Fibroblast of pulmonary artery (primary cell): ENCODE measurements at regions not wholly inside any gene's neighbourhood (a gene's known extent, or its start where the extent isn't known, plus 50 kb on each side); places are given as distances from the start of the nearest gene placed in this dataset.

Experiments used
- DNase-seq: peaks from one replicate; pipeline ENCODE4 v3.0.0-alpha.2; 2010; ENCODE audit warnings: low read depth
- H3K4me3 ChIP-seq: replicated peaks from 2 replicates; pipeline ENCODE4 v1.5.1; 2011; ENCODE audit warnings: low read depth, mild to moderate bottlenecking, control low read depth, low read length, moderate library complexity
- TF ChIP-seq, protein P1 (sequence below): IDR thresholded peaks from 2 replicates; pipeline ENCODE4 v1.5.1; 2011; ENCODE audit warnings: mild to moderate bottlenecking, control low read depth, low read length, inconsistent platforms; ENCODE audit errors: missing control alignments

DNA sequence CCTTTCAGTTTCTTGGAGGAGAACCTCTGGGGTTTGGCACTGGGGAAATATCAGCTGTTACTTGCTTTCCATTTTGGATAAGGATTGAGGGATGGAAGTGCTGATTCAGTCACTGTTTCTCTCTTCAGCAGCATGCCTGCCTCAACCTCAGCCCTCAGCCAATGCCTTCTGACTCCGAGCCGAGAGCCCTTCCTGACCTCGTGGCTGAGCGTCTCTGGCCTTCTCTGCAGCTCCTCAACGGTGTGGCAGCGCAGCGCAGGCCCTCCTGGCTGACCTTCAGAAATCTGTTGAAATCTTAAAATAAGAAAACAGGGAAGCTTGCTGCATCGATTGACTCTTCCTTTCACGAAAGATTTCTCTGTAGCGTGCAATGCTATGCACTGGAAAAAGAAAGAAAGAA is 434.3 kb upstream of the FAT1 start:
- TF ChIP-seq, protein P1, sequence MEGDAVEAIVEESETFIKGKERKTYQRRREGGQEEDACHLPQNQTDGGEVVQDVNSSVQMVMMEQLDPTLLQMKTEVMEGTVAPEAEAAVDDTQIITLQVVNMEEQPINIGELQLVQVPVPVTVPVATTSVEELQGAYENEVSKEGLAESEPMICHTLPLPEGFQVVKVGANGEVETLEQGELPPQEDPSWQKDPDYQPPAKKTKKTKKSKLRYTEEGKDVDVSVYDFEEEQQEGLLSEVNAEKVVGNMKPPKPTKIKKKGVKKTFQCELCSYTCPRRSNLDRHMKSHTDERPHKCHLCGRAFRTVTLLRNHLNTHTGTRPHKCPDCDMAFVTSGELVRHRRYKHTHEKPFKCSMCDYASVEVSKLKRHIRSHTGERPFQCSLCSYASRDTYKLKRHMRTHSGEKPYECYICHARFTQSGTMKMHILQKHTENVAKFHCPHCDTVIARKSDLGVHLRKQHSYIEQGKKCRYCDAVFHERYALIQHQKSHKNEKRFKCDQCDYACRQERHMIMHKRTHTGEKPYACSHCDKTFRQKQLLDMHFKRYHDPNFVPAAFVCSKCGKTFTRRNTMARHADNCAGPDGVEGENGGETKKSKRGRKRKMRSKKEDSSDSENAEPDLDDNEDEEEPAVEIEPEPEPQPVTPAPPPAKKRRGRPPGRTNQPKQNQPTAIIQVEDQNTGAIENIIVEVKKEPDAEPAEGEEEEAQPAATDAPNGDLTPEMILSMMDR = no peak
- H3K4me3 ChIP-seq = no peak overlapping the region
- DNase-seq = no peak

DNA sequence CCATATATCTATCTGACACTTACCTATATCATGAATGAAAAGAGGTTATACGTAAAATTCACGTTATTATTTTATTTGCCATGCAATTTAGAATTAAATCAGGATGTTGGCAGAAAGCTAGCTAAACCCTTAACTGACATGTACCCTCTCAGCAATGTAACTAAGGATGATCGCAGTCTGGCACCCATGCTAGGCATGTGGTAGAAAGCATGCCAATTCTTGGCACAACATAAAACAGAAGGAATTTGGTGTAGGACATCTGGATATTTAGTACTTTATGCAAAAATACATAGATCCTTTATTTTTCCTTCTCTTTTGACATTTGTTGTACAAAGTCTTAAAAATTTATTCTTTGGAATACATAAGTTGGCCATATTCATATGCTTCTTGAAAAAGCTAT is 436.8 kb upstream of the FAT1 start:
- H3K4me3 ChIP-seq = no peak overlapping the region
- TF ChIP-seq, protein P1 = no peak
- DNase-seq = no peak

DNA sequence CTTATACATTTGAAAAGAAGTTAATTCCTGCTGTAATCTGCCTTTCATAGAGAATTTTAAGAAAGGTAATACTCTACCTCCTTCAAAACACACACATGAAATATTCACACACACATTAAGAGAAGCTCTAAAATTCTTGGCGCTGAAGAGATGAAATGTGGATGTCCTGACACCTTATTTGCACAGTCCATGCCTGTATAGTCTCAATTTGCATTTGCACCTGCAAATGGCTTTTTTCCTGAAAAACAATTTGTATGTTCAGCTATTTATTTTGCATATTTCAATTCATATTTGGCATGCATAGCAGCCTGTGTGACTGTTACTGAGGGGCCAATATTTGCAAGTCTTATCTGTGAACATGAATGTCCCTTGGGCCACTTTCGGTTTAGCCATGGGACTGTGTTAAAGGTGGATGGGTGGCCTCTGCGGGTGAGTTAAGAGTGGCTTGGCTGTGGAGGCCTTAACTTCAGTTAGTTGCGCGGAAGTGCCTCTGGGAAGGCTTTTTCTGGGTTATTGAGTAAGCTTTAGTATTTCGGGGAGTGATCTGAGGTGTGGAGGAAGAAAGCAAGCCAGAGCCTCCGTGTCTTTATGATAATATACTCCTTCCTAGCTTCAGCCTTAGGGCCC is 443.3 kb upstream of the FAT1 start:
- TF ChIP-seq, protein P1 = no peak
- H3K4me3 ChIP-seq = no peak overlapping the region
- no peak for DNase-seq

DNA sequence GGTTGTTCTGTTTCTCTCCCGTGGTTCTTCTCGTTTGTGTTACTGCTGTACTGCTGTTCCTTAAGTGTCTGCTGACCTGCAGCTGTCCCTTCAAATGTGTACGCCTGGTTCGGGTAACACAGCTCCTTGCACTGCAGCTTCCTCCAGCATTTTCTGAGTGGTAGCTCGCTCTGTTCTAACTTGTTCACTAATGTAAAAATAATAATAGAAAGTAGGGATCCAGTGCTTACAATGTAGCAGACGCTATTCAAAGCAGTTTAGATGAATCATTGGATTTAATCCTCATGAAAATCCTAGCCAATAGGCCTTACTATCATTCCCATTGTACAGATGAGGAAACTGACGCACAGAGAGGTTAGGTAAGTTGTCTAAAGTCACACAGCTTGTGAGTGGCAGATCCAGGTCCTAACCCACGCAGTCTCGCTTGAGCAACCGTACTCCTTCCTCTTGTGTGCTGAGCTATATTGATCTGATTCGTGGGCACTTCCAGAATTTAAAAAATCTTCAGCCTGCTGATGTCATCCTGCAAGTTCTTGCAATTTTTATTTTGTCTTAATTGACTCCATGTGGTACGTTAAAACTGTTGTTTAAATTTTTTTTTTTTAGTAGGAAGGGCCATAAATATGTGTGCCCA is 448.2 kb upstream of the FAT1 start:
- H3K4me3 ChIP-seq = no peak overlapping the region
- TF ChIP-seq, protein P1 = no peak
- DNase-seq = peak; percentile 4

DNA sequence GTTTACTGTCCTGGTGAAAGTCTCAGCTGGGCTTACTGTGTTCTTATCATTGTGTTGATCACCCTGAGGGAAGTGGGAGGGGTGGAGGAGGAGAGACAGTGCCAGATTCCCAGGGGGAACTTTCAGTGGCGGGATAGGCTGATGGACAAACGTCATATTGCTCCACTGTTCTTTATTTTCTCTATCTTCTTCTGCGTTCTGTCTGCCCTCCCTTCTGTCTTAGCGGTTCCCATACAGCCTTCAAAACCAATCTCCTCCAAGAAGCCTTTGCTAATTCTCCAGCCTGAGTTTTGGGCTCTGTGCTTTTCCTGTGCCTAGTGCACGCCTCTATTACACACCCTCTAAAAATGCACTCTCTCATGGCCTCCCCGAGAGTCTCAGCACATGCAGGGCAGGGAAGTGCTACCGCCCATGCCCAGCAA is 448.7 kb upstream of the FAT1 start:
- TF ChIP-seq, protein P1 = no peak
- peak; percentile 42 for DNase-seq
- H3K4me3 ChIP-seq = no peak overlapping the region

DNA sequence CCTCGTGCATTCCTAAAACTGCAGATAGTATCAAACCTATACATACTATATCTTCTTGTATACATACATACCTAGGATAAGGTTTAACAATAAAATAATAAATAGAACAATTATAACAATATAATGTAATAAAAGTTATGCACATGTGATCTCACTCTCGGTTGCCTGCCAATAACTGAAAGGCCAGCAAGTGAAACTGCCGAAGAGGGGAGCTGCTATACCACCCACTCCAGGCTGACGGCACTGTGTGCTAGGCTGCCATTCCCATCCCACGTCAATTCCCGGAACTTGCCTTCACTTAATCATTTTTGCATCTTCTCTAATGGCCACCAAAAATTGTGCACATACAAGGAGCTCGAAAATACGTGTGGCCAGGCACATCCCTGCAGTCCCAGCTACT is 451.1 kb upstream of the FAT1 start:
- no peak overlapping the region for H3K4me3 ChIP-seq
- DNase-seq = no peak

More for the DNA sequence above, 451.1 kb upstream of the FAT1 start:
- TF ChIP-seq, protein P1 = no peak
